ENCODE measurements at regions not wholly inside any gene's neighbourhood (a gene's known extent, or its start where the extent isn't known, plus 50 kb on each side); places are given as distances from the start of the nearest gene placed in this dataset.

GRCh38 chr9:126063326-126063725 is 263.3 kb upstream of the MVB12B start:
- no peaks in the 10 kb centered on the region for H3K4me1 ChIP-seq (replicated peaks; ENCODE audit: insufficient read depth)
- H3K4me2 ChIP-seq: no peak overlapping the region
- no peak overlapping the region for H2AFZ ChIP-seq
- no TSS peak for BruUV-seq (replicated peaks)
- POLR2A ChIA-PET (ENCODE audit: unreplicated experiment): no interaction called here
- H3K9me3 ChIP-seq (ENCODE audit: insufficient read depth, low read depth): no peaks in the 10 kb centered on the region
- no peak for TF ChIP-seq CTCF (conservative IDR thresholded peaks at IDR 0.05)
- H3F3A ChIP-seq (ENCODE audit: insufficient read depth, low read depth): no peaks in the 10 kb centered on the region; the same call in 1 of the 2 replicates
- H3K27me3 ChIP-seq (ENCODE audit: insufficient read depth, low read depth): peaks cover 22% of the 10 kb centered on the region; the same call in 1 of the 2 replicates
- DNase-seq: no peak
- H3K36me3 ChIP-seq (ENCODE audit: low read depth): no peaks in the 10 kb centered on the region
- intact Hi-C loops (cut with micrococcal nuclease; ENCODE audit: unreplicated experiment): no loop called here
- H4K20me1 ChIP-seq (ENCODE audit: insufficient read depth): no peaks in the 10 kb centered on the region
- no peak overlapping the region for H3K27ac ChIP-seq
- no peaks in the 10 kb centered on the region for H3K79me2 ChIP-seq (ENCODE audit: low read depth)
- CTCF ChIA-PET: no interaction called here
- no peaks in the 10 kb centered on the region for H3K9me2 ChIP-seq (ENCODE audit: insufficient read depth)
- no peak overlapping the region for H3K4me3 ChIP-seq

GRCh38 chr9:126066131-126066530 is 260.5 kb upstream of the MVB12B start:
- no peak for TF ChIP-seq EZH2 (IDR thresholded peaks at IDR 0.05; ENCODE audit: low read depth)
- TF ChIP-seq CTCF (conservative IDR thresholded peaks at IDR 0.05): no peak
- no peak overlapping the region for H3K4me3 ChIP-seq
- H3K27me3 ChIP-seq (ENCODE audit: insufficient read depth, low read depth): peaks cover 26% of the 10 kb centered on the region; the same call in 1 of the 2 replicates
- H3F3A ChIP-seq (ENCODE audit: insufficient read depth, low read depth): no peaks in the 10 kb centered on the region; the same call in 1 of the 2 replicates
- ChIA-PET POLR2A (ENCODE audit: unreplicated experiment) (no interaction called here), CTCF (no interaction called here)
- DNase-seq: no peak
- no peak overlapping the region for H3K4me2 ChIP-seq
- intact Hi-C loops (cut with micrococcal nuclease; ENCODE audit: unreplicated experiment): no loop called here
- H3K4me1 ChIP-seq (replicated peaks; ENCODE audit: insufficient read depth): no peaks in the 10 kb centered on the region
- H3K9me3 ChIP-seq (ENCODE audit: insufficient read depth, low read depth): no peaks in the 10 kb centered on the region
- BruUV-seq (replicated peaks): no TSS peak
- no peak overlapping the region for H3K27ac ChIP-seq
- H3K9me2 ChIP-seq (ENCODE audit: insufficient read depth): no peaks in the 10 kb centered on the region
- no peaks in the 10 kb centered on the region for H3K79me2 ChIP-seq (ENCODE audit: low read depth)
- H3K36me3 ChIP-seq (ENCODE audit: low read depth): no peaks in the 10 kb centered on the region
- no peaks in the 10 kb centered on the region for H4K20me1 ChIP-seq (ENCODE audit: insufficient read depth)
- H2AFZ ChIP-seq: no peak overlapping the region

DNA sequence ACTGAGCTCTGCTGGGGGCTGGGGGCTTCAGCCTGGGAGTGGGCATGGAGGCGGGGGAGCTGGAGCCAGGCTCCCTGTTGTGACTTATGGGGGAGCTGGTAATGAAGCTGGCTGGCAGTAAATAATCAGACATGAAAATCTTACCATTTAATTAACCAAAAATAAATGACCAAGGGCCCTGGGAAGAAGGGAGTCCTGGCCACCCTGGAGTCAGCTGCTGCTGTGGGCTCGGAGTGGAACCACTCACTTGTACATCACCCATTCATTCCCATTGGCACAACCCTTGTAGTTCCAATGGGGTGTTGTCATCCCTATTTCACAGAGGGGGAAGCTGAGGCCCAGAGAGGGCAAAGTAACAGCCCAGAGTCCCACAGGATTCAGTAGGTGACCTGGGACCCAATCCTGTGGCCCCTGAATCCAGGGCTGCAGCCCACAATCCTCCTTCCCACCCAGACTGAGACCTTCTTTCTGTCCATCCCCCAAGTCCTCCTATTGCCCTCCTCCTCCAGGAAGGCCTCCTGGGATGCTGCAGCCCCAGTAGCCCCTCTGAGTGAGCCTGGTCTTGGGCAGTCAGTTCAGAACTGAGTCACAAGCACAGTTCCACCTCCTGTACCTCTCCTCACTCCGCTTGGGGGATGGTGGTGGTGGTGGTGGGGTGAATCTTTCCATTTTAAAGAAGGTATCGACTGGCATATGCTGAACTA is 259.4 kb upstream of the MVB12B start:
- TF ChIP-seq CTCF (conservative IDR thresholded peaks at IDR 0.05) (no peak), EZH2 (IDR thresholded peaks at IDR 0.05; ENCODE audit: low read depth) (no peak)
- Histone ChIP-seq H3K4me2 (no peak overlapping the region), H3K27me3 (ENCODE audit: insufficient read depth, low read depth) (peaks cover 26% of the 10 kb centered on the region; the same call in 1 of the 2 replicates), H3K36me3 (ENCODE audit: low read depth) (no peaks in the 10 kb centered on the region), H3K9me3 (ENCODE audit: insufficient read depth, low read depth) (no peaks in the 10 kb centered on the region), H2AFZ (no peak overlapping the region), H3K4me1 (replicated peaks; ENCODE audit: insufficient read depth) (no peaks in the 10 kb centered on the region), H3K79me2 (ENCODE audit: low read depth) (no peaks in the 10 kb centered on the region), H3K27ac (no peak overlapping the region), H3F3A (ENCODE audit: insufficient read depth, low read depth) (no peaks in the 10 kb centered on the region), H3K4me3 (no peak overlapping the region), H4K20me1 (ENCODE audit: insufficient read depth) (no peaks in the 10 kb centered on the region), H3K9me2 (ENCODE audit: insufficient read depth) (no peaks in the 10 kb centered on the region)
- intact Hi-C loops (cut with micrococcal nuclease; ENCODE audit: unreplicated experiment): no loop called here
- ChIA-PET CTCF (no interaction called here), POLR2A (ENCODE audit: unreplicated experiment) (no interaction called here)
- DNase-seq: no peak
- BruUV-seq (replicated peaks): no TSS peak
